ENCODE measurements at regions not wholly inside any gene's neighbourhood (a gene's known extent, or its start where the extent isn't known, plus 50 kb on each side); places are given as distances from the start of the nearest gene placed in this dataset.

DNA sequence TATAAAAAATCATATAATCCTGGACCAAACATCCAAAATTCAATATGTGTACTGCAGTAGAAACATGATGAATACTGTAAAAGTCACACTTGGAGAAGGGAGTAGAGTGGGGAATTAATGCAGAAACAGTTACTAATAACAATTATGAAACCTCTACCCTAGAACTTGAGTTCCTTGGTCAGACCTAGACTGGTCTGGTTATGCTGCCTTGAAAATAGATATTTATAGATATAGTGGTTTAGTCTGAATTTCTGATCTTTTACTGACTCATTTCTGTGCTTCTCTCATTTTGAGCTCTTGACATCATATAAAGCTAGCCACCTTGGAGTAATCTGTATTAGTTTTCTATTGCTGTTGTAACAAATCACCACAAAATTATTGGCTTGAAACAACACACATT, 808.7 kb upstream of the CDH10 start:
- Histone ChIP-seq H3K9me3 (ENCODE audit: insufficient read depth, low read length) (no peaks in the 10 kb centered on the region), H3K9me2 (replicated peaks; ENCODE audit: insufficient read depth, low read length) (no peaks in the 10 kb centered on the region), H3K36me3 (ENCODE audit: low read length) (0 out of 2 replicates have a peak, but pooled peaks cover 3% of the 10 kb centered on the region), H3K79me2 (ENCODE audit: insufficient read depth, low read length) (no peaks in the 10 kb centered on the region), H3K4me3 (ENCODE audit: insufficient read depth, low read length, poor library complexity, severe bottlenecking) (no peak overlapping the region), H4K20me1 (ENCODE audit: low read depth, low read length) (no peaks in the 10 kb centered on the region), H2AFZ (ENCODE audit: low read depth, low read length, severe bottlenecking) (no peak overlapping the region), H3F3A (ENCODE audit: insufficient read depth) (no peaks in the 10 kb centered on the region), H3K9ac (ENCODE audit: low read length) (no peak overlapping the region), H3K4me2 (ENCODE audit: low read depth, low read length, poor library complexity, severe bottlenecking) (no peak overlapping the region), H3K27ac (ENCODE audit: low read depth, low read length) (no peak overlapping the region), H3K27me3 (ENCODE audit: low read length) (no peaks in the 10 kb centered on the region)
- TF ChIP-seq, protein P1, sequence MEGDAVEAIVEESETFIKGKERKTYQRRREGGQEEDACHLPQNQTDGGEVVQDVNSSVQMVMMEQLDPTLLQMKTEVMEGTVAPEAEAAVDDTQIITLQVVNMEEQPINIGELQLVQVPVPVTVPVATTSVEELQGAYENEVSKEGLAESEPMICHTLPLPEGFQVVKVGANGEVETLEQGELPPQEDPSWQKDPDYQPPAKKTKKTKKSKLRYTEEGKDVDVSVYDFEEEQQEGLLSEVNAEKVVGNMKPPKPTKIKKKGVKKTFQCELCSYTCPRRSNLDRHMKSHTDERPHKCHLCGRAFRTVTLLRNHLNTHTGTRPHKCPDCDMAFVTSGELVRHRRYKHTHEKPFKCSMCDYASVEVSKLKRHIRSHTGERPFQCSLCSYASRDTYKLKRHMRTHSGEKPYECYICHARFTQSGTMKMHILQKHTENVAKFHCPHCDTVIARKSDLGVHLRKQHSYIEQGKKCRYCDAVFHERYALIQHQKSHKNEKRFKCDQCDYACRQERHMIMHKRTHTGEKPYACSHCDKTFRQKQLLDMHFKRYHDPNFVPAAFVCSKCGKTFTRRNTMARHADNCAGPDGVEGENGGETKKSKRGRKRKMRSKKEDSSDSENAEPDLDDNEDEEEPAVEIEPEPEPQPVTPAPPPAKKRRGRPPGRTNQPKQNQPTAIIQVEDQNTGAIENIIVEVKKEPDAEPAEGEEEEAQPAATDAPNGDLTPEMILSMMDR (IDR thresholded peaks at IDR 0.05; ENCODE audit: insufficient read depth, low read length, poor library complexity, severe bottlenecking) = no peak
- TF ChIP-seq EZH2phosphoT487 (conservative IDR thresholded peaks at IDR 0.05; ENCODE audit: low read length) = no peak

DNA sequence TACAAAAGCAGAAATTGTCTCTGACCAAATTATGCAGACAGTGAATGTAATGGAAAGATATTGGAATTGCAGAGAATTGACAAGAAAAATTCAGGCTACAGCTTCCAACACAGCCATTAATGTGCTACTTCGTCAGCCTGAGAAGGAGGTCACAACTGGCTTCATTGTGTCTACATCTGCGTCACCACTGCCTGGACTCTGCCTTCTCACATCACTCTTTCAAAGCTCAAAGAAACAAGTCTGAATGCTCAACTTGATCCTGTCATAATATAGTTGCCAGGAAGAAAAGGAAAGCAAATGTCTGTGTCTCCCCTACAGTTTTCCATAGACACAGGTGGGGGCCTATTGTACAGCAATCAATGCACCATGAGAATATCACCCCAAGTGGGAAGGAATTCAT, 806.5 kb upstream of the CDH10 start:
- H3K9me3 ChIP-seq (ENCODE audit: insufficient read depth, low read length) = no peaks in the 10 kb centered on the region
- no peak overlapping the region for H3K4me2 ChIP-seq (ENCODE audit: low read depth, low read length, poor library complexity, severe bottlenecking)
- H3K9ac ChIP-seq (ENCODE audit: low read length) = no peak overlapping the region
- no peak for TF ChIP-seq EZH2phosphoT487 (conservative IDR thresholded peaks at IDR 0.05; ENCODE audit: low read length)
- TF ChIP-seq, protein P1 (IDR thresholded peaks at IDR 0.05; ENCODE audit: insufficient read depth, low read length, poor library complexity, severe bottlenecking) = no peak
- H3K9me2 ChIP-seq (replicated peaks; ENCODE audit: insufficient read depth, low read length) = no peaks in the 10 kb centered on the region
- peak overlapping the region; percentile 9 for H2AFZ ChIP-seq (ENCODE audit: low read depth, low read length, severe bottlenecking)
- H3F3A ChIP-seq (ENCODE audit: insufficient read depth) = no peaks in the 10 kb centered on the region
- no peaks in the 10 kb centered on the region for H3K79me2 ChIP-seq (ENCODE audit: insufficient read depth, low read length)
- no peaks in the 10 kb centered on the region for H3K36me3 ChIP-seq (ENCODE audit: low read length)
- H3K27me3 ChIP-seq (ENCODE audit: low read length) = no peaks in the 10 kb centered on the region
- no peak overlapping the region for H3K27ac ChIP-seq (ENCODE audit: low read depth, low read length)
- no peaks in the 10 kb centered on the region for H4K20me1 ChIP-seq (ENCODE audit: low read depth, low read length)
- no peak overlapping the region for H3K4me3 ChIP-seq (ENCODE audit: insufficient read depth, low read length, poor library complexity, severe bottlenecking)

DNA sequence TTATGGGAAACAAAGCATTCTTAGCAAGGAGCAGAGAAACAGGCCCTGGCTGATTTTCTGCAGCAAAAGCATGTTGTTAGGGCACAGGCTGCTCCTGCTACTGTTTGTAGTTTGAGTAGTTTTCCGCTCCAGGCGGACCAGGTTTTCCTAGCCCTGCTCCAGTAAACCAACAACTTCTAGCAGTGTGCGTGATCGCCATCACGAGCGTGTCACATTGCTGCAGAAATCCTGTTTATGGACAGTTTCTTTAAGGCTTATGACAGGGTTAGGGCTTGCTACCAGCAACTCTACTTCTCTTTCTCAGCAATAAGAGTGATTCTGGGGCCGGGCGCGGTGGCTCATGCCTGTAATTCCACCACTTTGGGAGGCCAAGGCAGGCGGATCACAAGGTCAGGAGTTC, 803.9 kb upstream of the CDH10 start:
- H3K9ac ChIP-seq (ENCODE audit: low read length) = no peak overlapping the region
- no peaks in the 10 kb centered on the region for H3K27me3 ChIP-seq (ENCODE audit: low read length)
- TF ChIP-seq, protein P1 (IDR thresholded peaks at IDR 0.05; ENCODE audit: insufficient read depth, low read length, poor library complexity, severe bottlenecking) = no peak
- TF ChIP-seq EZH2phosphoT487 (conservative IDR thresholded peaks at IDR 0.05; ENCODE audit: low read length) = no peak
- no peak overlapping the region for H3K4me2 ChIP-seq (ENCODE audit: low read depth, low read length, poor library complexity, severe bottlenecking)
- no peaks in the 10 kb centered on the region for H3K36me3 ChIP-seq (ENCODE audit: low read length)
- H4K20me1 ChIP-seq (ENCODE audit: low read depth, low read length) = no peaks in the 10 kb centered on the region
- H3K4me3 ChIP-seq (ENCODE audit: insufficient read depth, low read length, poor library complexity, severe bottlenecking) = no peak overlapping the region
- no peaks in the 10 kb centered on the region for H3F3A ChIP-seq (ENCODE audit: insufficient read depth)
- H3K9me3 ChIP-seq (ENCODE audit: insufficient read depth, low read length) = no peaks in the 10 kb centered on the region
- H3K9me2 ChIP-seq (replicated peaks; ENCODE audit: insufficient read depth, low read length) = no peaks in the 10 kb centered on the region
- no peak overlapping the region for H2AFZ ChIP-seq (ENCODE audit: low read depth, low read length, severe bottlenecking)
- no peaks in the 10 kb centered on the region for H3K79me2 ChIP-seq (ENCODE audit: insufficient read depth, low read length)
- no peak overlapping the region for H3K27ac ChIP-seq (ENCODE audit: low read depth, low read length)

All from SU-DHL-6 (cell line).